H1 (cell line): ENCODE measurements at regions not wholly inside any gene's neighbourhood (a gene's known extent, or its start where the extent isn't known, plus 50 kb on each side); places are given as distances from the start of the nearest gene placed in this dataset.

Experiments
- CTCF ChIA-PET: fragments of 300-600 bp; sonication (Branson Sonifier 250); formaldehyde crosslinking; loops from one replicate; lab custom pipeline; 2021; ENCODE audit not compliant: partially characterized antibody; lab: Charles Lee
- POLR2A ChIA-PET: fragments of 300-600 bp; sonication (Branson Sonifier 250); formaldehyde crosslinking; loops from one replicate; lab custom pipeline; 2021; ENCODE audit warnings: inconsistent platforms; ENCODE audit not compliant: partially characterized antibody; lab: Charles Lee
- DNase-seq, 2 experiments: peaks; one replicate each; pipeline versions ENCODE4 v3.0.0 to v3.0.0-alpha.2; 2010 to 2022; ENCODE audit warnings: low spot score in 2 of 2, low read depth in 1 of 2, mixed read lengths in 1 of 2
- FAIRE-seq: peaks from 2 replicates; lab custom pipeline; 2011; peaks lifted over from hg19 to GRCh38; lab: Jason Lieb, UNC
- H2AFZ ChIP-seq: 2 replicates; pipeline ENCODE4 v1.8.1; 2012; ENCODE audit warnings: low read length, inconsistent platforms
- H2AK5ac ChIP-seq: 2 replicates; pipeline ENCODE4 v1.6.1; 2013; ENCODE audit warnings: low read depth, low read length
- H2BK120ac ChIP-seq: replicated peaks from 2 replicates; pipeline ENCODE3; 2013; ENCODE audit warnings: low read depth, low read length, inconsistent platforms
- H2BK12ac ChIP-seq: 2 replicates; pipeline ENCODE4 v1.6.1; 2013; ENCODE audit warnings: low read depth, low read length
- H2BK15ac ChIP-seq: 2 replicates; pipeline ENCODE4 v1.6.1; 2013; ENCODE audit warnings: low read length
- H2BK20ac ChIP-seq: 2 replicates; pipeline ENCODE4 v1.6.1; 2013; ENCODE audit warnings: low read length
- H2BK5ac ChIP-seq: 2 replicates; pipeline ENCODE4 v1.6.1; 2013; ENCODE audit warnings: low read depth, low read length
- H3K14ac ChIP-seq: 2 replicates; pipeline ENCODE4 v1.6.1; 2013; ENCODE audit warnings: inconsistent platforms; ENCODE audit not compliant: insufficient read length
- H3K18ac ChIP-seq: 2 replicates; pipeline ENCODE4 v1.6.1; 2013; ENCODE audit warnings: low read length; ENCODE audit errors: extremely low read depth
- H3K23ac ChIP-seq: 2 replicates; pipeline ENCODE4 v1.6.1; 2013; ENCODE audit warnings: inconsistent platforms; ENCODE audit not compliant: insufficient read length
- H3K23me2 ChIP-seq: 2 replicates; pipeline ENCODE4 v1.6.1; 2013; ENCODE audit warnings: low read depth, low read length
- H3K27ac ChIP-seq: 2 replicates; pipeline ENCODE4 v1.6.1; 2011; ENCODE audit warnings: low read depth, low read length, inconsistent platforms
- H3K27me3 ChIP-seq, 4 experiments: replicated peaks in 1 of 4; 1 replicate in 1 of 4; 2 replicates in 3 of 4; pipeline versions ENCODE4 v1.6.1 to v1.8.1; 2011 to 2013; ENCODE audit warnings: low read length in 3 of 4, mild to moderate bottlenecking in 3 of 4, inconsistent platforms in 2 of 4, mixed read lengths in 2 of 4, moderate library complexity in 1 of 4; ENCODE audit not compliant: control insufficient read depth in 3 of 4, insufficient read depth in 3 of 4; ENCODE audit errors: extremely low read depth in 1 of 4
- H3K36me3 ChIP-seq, 4 experiments: 2 replicates each; pipeline versions ENCODE4 v1.6.1 to v1.8.1; 2011 to 2013; ENCODE audit warnings: mild to moderate bottlenecking in 4 of 4, low read length in 3 of 4, moderate library complexity in 2 of 4, control low read depth in 1 of 4, inconsistent platforms in 1 of 4; ENCODE audit not compliant: insufficient read depth in 4 of 4, control insufficient read depth in 2 of 4
- H3K4ac ChIP-seq: replicated peaks from 2 replicates; pipeline ENCODE3; 2013; ENCODE audit warnings: low read length, low read depth, mixed read lengths, inconsistent platforms; ENCODE audit not compliant: insufficient read length
- H3K4me1 ChIP-seq, 4 experiments: replicated peaks in 1 of 4; 1 replicate in 1 of 4; 2 replicates in 3 of 4; pipeline versions ENCODE4 v1.6.1 to v1.8.1; 2011 to 2013; ENCODE audit warnings: low read length in 3 of 4, inconsistent platforms in 2 of 4, mixed read lengths in 1 of 4; ENCODE audit not compliant: insufficient read depth in 4 of 4, control insufficient read depth in 3 of 4
- H3K4me2 ChIP-seq, 2 experiments: 2 replicates each; pipeline versions ENCODE4 v1.6.1 to v1.8.1; 2011 to 2013; ENCODE audit warnings: low read depth in 2 of 2, low read length in 2 of 2, control low read depth in 1 of 2, inconsistent platforms in 1 of 2, mild to moderate bottlenecking in 1 of 2; ENCODE audit not compliant: insufficient read depth in 1 of 2
- H3K4me3 ChIP-seq, 4 experiments: fragments of 200-600, 300-600 bp in 1 of 4; sonication (generic), shearing (Covaris generic), sonication (Bioruptor Twin) in 1 of 4; 2 replicates each; pipeline versions ENCODE4 v1.5.1 to v1.8.1; 2011 to 2016; ENCODE audit warnings: low read length in 4 of 4, low read depth in 3 of 4, control low read depth in 2 of 4, inconsistent platforms in 2 of 4, mild to moderate bottlenecking in 2 of 4, mixed read lengths in 1 of 4, moderate library complexity in 1 of 4; ENCODE audit not compliant: insufficient read depth in 2 of 4; ENCODE audit errors: extremely low read depth in 1 of 4
- H3K56ac ChIP-seq: replicated peaks from 2 replicates; pipeline ENCODE3; 2013; ENCODE audit warnings: low read depth, mild to moderate bottlenecking, mixed read lengths, low read length, inconsistent platforms; ENCODE audit not compliant: insufficient read length
- H3K79me1 ChIP-seq: 2 replicates; pipeline ENCODE4 v1.6.1; 2013; ENCODE audit warnings: low read depth, low read length, control low read depth
- H3K79me2 ChIP-seq, 2 experiments: 2 replicates each; pipeline versions ENCODE4 v1.6.1 to v1.8.1; 2012 to 2013; ENCODE audit warnings: low read length in 2 of 2, mild to moderate bottlenecking in 2 of 2, inconsistent platforms in 1 of 2; ENCODE audit not compliant: insufficient read depth in 2 of 2, control insufficient read depth in 1 of 2
- H3K9ac ChIP-seq, 4 experiments: replicated peaks in 1 of 4; 1 replicate in 1 of 4; 2 replicates in 3 of 4; pipeline versions ENCODE4 v1.6.1 to v1.8.1; 2011 to 2013; ENCODE audit warnings: low read depth in 3 of 4, low read length in 3 of 4, control low read depth in 2 of 4, mild to moderate bottlenecking in 2 of 4, moderate library complexity in 2 of 4, inconsistent platforms in 1 of 4; ENCODE audit errors: extremely low read depth in 1 of 4
- H3K9me3 ChIP-seq, 2 experiments: 2 replicates each; pipeline versions ENCODE4 v1.6.1 to v1.8.1; 2012 to 2013; ENCODE audit warnings: mild to moderate bottlenecking in 2 of 2, moderate library complexity in 2 of 2, control low read depth in 1 of 2, inconsistent platforms in 1 of 2, low read depth in 1 of 2, low read length in 1 of 2, mixed read lengths in 1 of 2; ENCODE audit not compliant: insufficient read depth in 2 of 2
- H4K20me1 ChIP-seq, 2 experiments: replicated peaks in 1 of 2; 2 replicates each; pipeline versions ENCODE3 to v1.8.1; 2011 to 2013; ENCODE audit warnings: inconsistent platforms in 2 of 2, low read length in 2 of 2, mild to moderate bottlenecking in 1 of 2; ENCODE audit not compliant: insufficient read depth in 2 of 2, control insufficient read depth in 1 of 2
- H4K5ac ChIP-seq: 2 replicates; pipeline ENCODE4 v1.6.1; 2013; ENCODE audit warnings: low read length, low read depth, mixed read lengths, inconsistent platforms; ENCODE audit not compliant: insufficient read length
- H4K8ac ChIP-seq: 2 replicates; pipeline ENCODE4 v1.8.0; 2013; ENCODE audit warnings: mild to moderate bottlenecking, moderate library complexity, low read length, inconsistent platforms; ENCODE audit not compliant: insufficient read depth; ENCODE audit errors: extremely low read depth
- H4K91ac ChIP-seq: replicated peaks from 2 replicates; pipeline ENCODE3; 2013; ENCODE audit warnings: low read length, mixed read lengths, inconsistent platforms; ENCODE audit not compliant: insufficient read length
- BCL11A ChIP-seq, 2 experiments: IDR thresholded peaks; one replicate each; pipeline ENCODE4 v1.6.1; 2011; ENCODE audit warnings: low read depth in 2 of 2, low read length in 2 of 2, mild to moderate bottlenecking in 2 of 2
- CREB1 ChIP-seq: IDR thresholded peaks from 2 replicates; pipeline ENCODE4 v1.6.1; 2012; ENCODE audit warnings: inconsistent platforms
- JUND ChIP-seq: IDR thresholded peaks from 2 replicates; pipeline ENCODE4 v1.6.1; 2011; ENCODE audit warnings: mild to moderate bottlenecking, improper control_type of control experiment, low read length
- NRF1 ChIP-seq: IDR thresholded peaks from 2 replicates; pipeline ENCODE4 v1.6.1; 2011; ENCODE audit warnings: mild to moderate bottlenecking, low read depth, low read length, improper control_type of control experiment
- RAD21 ChIP-seq, 2 experiments: IDR thresholded peaks in 1 of 2; conservative IDR thresholded peaks in 1 of 2; 2 replicates each; pipeline ENCODE4 v1.6.1; 2011; ENCODE audit warnings: low read depth in 2 of 2, low read length in 2 of 2, improper control_type of control experiment in 1 of 2, inconsistent platforms in 1 of 2, mild to moderate bottlenecking in 1 of 2, moderate library complexity in 1 of 2
- RFX5 ChIP-seq: IDR thresholded peaks from 2 replicates; pipeline ENCODE4 v1.6.1; 2011; ENCODE audit warnings: low read depth, low read length, improper control_type of control experiment, borderline replicate concordance
- SAP30 ChIP-seq: fragments of 300-600 bp; sonication (generic); IDR thresholded peaks from 2 replicates; pipeline ENCODE4 v1.7.1; 2012; ENCODE audit warnings: low read length, moderate library complexity, mild to moderate bottlenecking, inconsistent platforms; ENCODE audit not compliant: insufficient read depth, insufficient replicate concordance
- SIN3A ChIP-seq, 2 experiments: IDR thresholded peaks in 1 of 2; conservative IDR thresholded peaks in 1 of 2; 2 replicates each; pipeline ENCODE4 v1.6.1; 2011 to 2012; ENCODE audit warnings: low read length in 2 of 2, improper control_type of control experiment in 1 of 2, low read depth in 1 of 2, mild to moderate bottlenecking in 1 of 2
- SUZ12 ChIP-seq: fragments of 200-600 bp; sonication (generic); IDR thresholded peaks from 2 replicates; pipeline ENCODE4 v1.6.1; 2012; ENCODE audit warnings: mild to moderate bottlenecking, inconsistent platforms, low read length, moderate library complexity, mixed read lengths
- TAF7 ChIP-seq: optimal IDR thresholded peaks from 2 replicates; pipeline ENCODE3; 2011; ENCODE audit warnings: low read depth, mild to moderate bottlenecking, inconsistent platforms, low read length, moderate library complexity, borderline replicate concordance
- TBP ChIP-seq: IDR thresholded peaks from 2 replicates; pipeline ENCODE4 v1.6.1; 2011; ENCODE audit warnings: low read depth, low read length, improper control_type of control experiment
- TCF12 ChIP-seq: IDR thresholded peaks from 2 replicates; pipeline ENCODE4 v1.6.1; 2011; ENCODE audit warnings: low read depth, mild to moderate bottlenecking, low read length
- WGBS, 2 experiments: shearing (Covaris generic) in 1 of 2; methylation state at CpG; one replicate each; pipeline versions ENCODE4 v1.1.6 to v1.1.7; 2013 to 2015; ENCODE audit warnings: low lambda C conversion rate in 2 of 2, mixed read lengths in 2 of 2, inconsistent platforms in 1 of 2, low coverage in 1 of 2, missing lambda C conversion rate in 1 of 2; ENCODE audit not compliant: insufficient replicate concordance in 2 of 2, insufficient coverage in 1 of 2, insufficient read length in 1 of 2; ENCODE audit errors: extremely low coverage in 1 of 2, missing lambda C conversion rate in 1 of 2; 5-methylcytosine and 5-hydroxymethylcytosine counted together
- TF ChIP-seq, protein P1 (sequence below): IDR thresholded peaks from 2 replicates; pipeline ENCODE4 v1.6.1; 2012; ENCODE audit warnings: low read length, inconsistent platforms

GRCh38 chr6:156407334-156407733 is 369.8 kb upstream of the ARID1B start:
- H3K23me2 ChIP-seq: no peaks in the 10 kb centered on the region
- no peak for TF ChIP-seq RAD21 (IDR thresholded peaks at IDR 0.05 in 1 of 2, conservative IDR thresholded peaks at IDR 0.05 in 1 of 2; ENCODE audit: low read depth in 2 of 2, low read length in 2 of 2)
- TF ChIP-seq TBP: no peak
- TF ChIP-seq NRF1: no peak
- TF ChIP-seq JUND: no peak
- TF ChIP-seq TCF12: no peak
- no peak for TF ChIP-seq SAP30
- no peak for TF ChIP-seq RFX5
- no peak for TF ChIP-seq SIN3A (conservative IDR thresholded peaks at IDR 0.05 in 1 of 2, IDR thresholded peaks at IDR 0.05 in 1 of 2; ENCODE audit: low read depth in 1 of 2, low read length in 2 of 2)
- TF ChIP-seq CREB1: no peak
- no peak for TF ChIP-seq SUZ12
- no peak for TF ChIP-seq TAF7
- no peak for TF ChIP-seq BCL11A (IDR thresholded peaks at IDR 0.05; ENCODE audit: low read depth in 2 of 2, low read length in 2 of 2)
- TF ChIP-seq, protein P1, sequence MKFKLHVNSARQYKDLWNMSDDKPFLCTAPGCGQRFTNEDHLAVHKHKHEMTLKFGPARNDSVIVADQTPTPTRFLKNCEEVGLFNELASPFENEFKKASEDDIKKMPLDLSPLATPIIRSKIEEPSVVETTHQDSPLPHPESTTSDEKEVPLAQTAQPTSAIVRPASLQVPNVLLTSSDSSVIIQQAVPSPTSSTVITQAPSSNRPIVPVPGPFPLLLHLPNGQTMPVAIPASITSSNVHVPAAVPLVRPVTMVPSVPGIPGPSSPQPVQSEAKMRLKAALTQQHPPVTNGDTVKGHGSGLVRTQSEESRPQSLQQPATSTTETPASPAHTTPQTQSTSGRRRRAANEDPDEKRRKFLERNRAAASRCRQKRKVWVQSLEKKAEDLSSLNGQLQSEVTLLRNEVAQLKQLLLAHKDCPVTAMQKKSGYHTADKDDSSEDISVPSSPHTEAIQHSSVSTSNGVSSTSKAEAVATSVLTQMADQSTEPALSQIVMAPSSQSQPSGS: no peak

More at GRCh38 chr6:156407334-156407733, 369.8 kb upstream of the ARID1B start:
- H3K79me1 ChIP-seq: no peaks in the 10 kb centered on the region
- no peaks in the 10 kb centered on the region for H4K20me1 ChIP-seq
- no peak overlapping the region for H4K5ac ChIP-seq
- no peak overlapping the region for H3K4me3 ChIP-seq
- no peak overlapping the region for H2BK20ac ChIP-seq
- no peaks in the 10 kb centered on the region for H3K36me3 ChIP-seq
- no peak overlapping the region for H2AK5ac ChIP-seq
- no peak overlapping the region for H3K4me2 ChIP-seq
- H2AFZ ChIP-seq: no peak overlapping the region
- no peak overlapping the region for H2BK120ac ChIP-seq
- H3K4ac ChIP-seq: no peak overlapping the region
- no peaks in the 10 kb centered on the region for H3K27me3 ChIP-seq
- H2BK12ac ChIP-seq: no peak overlapping the region
- H3K14ac ChIP-seq: no peak overlapping the region
- no peak overlapping the region for H3K27ac ChIP-seq
- DNase-seq (no peak), FAIRE-seq (no peak)
- H2BK15ac ChIP-seq: no peak overlapping the region
- no peak overlapping the region for H3K18ac ChIP-seq
- POLR2A ChIA-PET: no interaction called here
- 81% methylated on average over 3 of the region's 3 CpGs; no CpG with 5 or more reads in 1 of the 2 experiments for WGBS, 2 experiments
- no peak overlapping the region for H3K23ac ChIP-seq
- no peaks in the 10 kb centered on the region for H3K9me3 ChIP-seq
- H4K8ac ChIP-seq: no peak overlapping the region
- H3K79me2 ChIP-seq: no peaks in the 10 kb centered on the region
- H3K4me1 ChIP-seq: no peaks in the 10 kb centered on the region
- H3K9ac ChIP-seq: no peak overlapping the region
- no peak overlapping the region for H2BK5ac ChIP-seq
- H4K91ac ChIP-seq: no peak overlapping the region
- H3K56ac ChIP-seq: no peak overlapping the region
- CTCF ChIA-PET: no interaction called here
